ENCODE measurements at regions not wholly inside any gene's neighbourhood (a gene's known extent, or its start where the extent isn't known, plus 50 kb on each side); places are given as distances from the start of the nearest gene placed in this dataset.

DNA sequence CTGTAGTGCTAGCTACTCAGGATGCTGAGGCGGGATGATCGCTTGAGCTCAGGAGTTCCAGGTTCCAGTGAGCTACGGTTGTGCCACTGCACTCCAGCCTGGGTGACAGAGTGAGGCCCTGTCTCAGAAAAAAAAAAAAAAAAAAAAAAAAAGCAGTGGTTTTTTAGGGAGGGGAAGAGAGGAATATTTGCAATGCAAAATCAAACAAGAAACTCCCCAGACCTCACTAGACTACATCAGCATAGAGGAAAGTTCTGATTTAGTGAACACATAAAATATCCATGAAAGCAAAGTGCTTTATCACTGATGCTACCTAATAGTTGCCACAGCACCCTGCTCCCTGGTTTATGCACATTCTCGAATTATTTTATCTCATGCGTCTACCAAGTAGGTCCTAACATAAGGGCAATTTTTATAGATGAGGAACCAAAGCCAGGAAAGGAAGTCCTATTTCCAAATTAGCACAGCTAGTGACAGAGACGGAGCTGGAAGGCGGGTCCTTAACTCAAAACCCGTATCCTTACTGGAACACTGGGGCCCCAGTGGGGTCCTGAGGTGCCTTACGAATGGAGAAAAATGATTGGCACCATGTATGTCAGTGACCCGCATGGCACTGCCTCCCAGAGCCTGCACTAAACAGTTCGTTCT, 50.7 kb upstream of the GPR157 start:
- no peak for DNase-seq (ENCODE audit: low read depth in 2 of 2)

DNA sequence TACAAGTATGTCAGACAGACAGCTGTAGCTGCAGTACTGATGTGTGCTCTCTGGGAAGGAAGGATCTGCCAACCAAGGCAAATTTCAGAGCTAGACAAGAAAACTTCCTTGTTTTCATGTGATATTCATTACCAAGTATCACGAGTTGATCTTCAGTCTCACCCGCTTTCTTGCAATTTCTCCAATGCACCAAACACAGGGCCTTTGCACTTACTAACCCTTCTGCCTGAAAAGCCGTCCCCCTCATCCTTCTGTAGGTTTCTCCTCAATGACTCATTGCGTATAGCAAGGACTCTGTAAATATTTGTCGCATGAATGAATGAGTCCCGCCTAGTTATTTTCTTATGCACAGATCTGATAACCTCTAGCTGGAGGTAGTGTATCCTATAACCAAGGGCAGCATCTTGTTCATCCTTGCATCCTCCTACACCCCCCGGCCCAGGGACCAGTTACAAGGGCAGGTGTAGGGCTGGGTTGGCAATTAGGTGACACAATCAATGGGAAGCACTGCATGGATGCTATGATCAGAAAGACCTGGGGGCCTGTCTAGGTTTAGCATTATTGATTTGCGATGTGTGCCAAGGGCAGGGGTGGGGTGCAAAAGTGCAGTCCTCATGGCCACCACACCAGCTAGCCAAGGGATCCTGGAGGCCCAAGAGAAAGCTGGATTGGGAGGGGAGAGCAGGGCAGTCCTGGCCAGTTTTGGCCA, 51.4 kb upstream of the GPR157 start:
- DNase-seq (ENCODE audit: low read depth in 2 of 2) = no peak

DNA sequence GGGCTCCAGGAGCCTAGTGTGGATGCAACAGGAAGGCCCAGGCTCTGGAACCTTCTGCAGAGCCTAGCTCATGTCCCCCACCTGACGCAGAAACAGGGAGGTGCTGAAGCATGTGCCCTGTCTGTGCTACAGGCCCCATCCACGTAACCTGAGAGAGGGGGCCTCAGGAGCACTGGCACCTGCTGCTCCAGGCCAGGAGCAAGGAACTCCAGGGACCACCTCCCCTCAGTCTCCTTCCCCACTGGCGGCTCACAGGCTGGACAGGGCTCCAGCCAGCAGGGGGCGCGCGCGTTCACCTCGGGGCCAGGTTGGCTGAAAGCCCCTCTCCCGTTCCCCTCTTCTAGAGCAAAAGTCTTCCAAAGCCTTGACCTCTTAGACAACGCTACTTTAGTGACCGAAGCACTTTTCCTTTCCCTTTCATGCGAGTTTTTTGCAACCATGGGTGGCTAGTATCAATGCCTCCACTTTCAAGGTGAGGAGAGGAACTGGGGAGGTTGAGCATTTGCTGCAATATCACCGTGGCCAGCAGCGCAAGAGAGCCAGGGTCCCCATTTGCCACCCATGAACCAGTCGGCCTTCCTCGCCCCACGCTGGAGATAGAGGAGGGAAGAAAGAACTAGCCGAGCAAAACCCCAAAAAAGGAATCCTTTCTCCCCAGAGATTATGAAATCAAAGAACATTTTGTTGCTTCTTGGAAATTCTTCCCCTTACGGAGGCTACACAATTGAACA, 52.4 kb upstream of the GPR157 start:
- peak; percentile 45 to 64 for DNase-seq (ENCODE audit: low read depth in 2 of 2)

- DNase-seq (ENCODE audit: low read depth in 2 of 2) = no peak
Observed at GRCh38 chr1:9181990-9182783, 52.4 kb upstream of the H6PD start.

GRCh38 chr1:9182784-9183257, 51.8 kb upstream of the H6PD start:
- DNase-seq (ENCODE audit: low read depth in 2 of 2) = no peak

DNA sequence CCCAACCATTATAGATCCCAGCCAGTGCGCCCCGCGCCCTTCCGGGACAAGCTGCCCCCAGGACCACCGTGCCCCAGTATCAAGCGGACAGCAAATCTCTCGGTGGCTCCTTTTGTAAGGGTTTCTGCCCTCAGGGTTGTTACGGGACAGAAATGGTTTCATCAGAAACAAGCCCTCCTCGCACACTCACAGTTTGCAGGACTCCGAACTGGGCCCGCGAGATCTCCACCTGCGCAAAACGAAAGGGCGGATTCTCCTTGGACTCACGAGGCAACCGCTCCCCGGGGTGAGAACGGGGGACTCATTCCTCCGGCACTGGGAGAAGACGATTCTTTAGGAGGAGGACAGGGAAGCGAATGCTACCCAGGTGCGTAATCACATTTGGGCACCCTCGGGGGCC, 51.1 kb upstream of the H6PD start:
- no peak for DNase-seq (ENCODE audit: low read depth in 2 of 2)

GRCh38 chr1:9183898-9184297, 50.7 kb upstream of the H6PD start:
- DNase-seq (ENCODE audit: low read depth in 2 of 2) = no peak

GRCh38 chr1:9184749-9185148, 49.8 kb upstream of the H6PD start:
- DNase-seq (ENCODE audit: low read depth in 2 of 2) = no peak
